GM18519 (cell line): ENCODE measurements at regions not wholly inside any gene's neighbourhood (a gene's known extent, or its start where the extent isn't known, plus 50 kb on each side); places are given as distances from the start of the nearest gene placed in this dataset.
A peak's percentile ranks its signal among the peaks of the same experiment; 100 is the strongest.

ENCODE experiments used
- ATAC-seq: cut with Tn5 transposase; IDR thresholded peaks from one replicate; pipeline ENCODE4 v1.9.1; 2021; ENCODE audit warnings: mild to moderate bottlenecking, moderate library complexity; ENCODE audit not compliant: unreplicated experiment, low FRiP score

DNA sequence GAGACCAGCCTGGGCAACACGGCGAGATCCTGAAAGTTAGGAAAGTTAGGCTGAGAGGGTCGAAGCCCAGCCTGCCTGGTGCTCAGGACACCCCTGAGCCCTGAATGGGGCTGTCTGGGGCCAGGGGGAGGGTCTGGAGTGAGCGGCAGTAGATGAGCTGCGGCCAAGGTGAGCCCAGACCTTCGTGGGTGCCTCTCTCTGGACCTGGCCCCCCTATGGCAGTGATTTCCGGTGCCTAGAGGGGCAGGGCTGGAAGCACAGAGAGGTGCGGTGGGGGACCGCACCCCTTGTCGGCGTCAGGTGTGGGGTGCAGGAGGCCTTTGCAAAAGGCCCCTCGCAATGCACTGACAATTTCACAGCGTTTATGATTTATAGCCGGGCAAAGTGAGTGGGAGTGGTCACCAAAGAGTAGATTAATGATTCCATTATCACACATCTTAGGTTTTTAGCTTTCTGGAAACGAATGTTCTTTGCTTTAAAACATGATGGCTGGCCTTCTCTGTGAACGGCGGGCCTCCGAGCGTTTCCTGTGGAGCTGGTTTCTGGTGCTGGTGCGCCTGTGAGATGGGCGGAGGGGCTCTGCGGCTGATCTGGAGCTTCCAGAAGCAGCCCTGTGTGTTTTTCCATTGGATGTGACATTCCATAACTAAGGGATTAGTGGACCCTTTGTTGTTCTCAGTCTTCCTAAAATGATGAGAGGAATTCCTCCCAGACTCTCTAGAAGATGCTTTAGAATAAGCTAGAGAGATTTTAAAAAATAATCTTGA lies 171.0 kb upstream of the ZNF32 start:
- no peak for ATAC-seq

DNA sequence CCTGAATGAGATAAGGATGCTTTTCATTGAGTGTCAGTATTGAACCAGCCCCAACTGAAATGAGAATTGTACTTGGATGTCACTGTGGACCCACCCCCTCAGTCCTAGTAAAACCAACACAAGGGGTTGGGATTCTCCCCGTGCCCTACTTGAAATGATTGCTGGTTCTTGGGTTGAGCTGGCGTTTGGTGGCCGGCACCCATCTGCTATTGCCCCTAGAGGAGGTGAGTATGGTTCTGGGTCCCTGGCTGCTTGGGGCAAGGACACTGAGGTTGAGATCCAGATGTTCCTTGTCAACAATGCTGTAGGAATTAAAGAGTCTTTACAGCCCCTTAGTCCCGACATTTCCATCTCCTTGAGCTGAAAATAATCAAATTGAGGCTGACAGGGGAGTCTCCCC lies 170.0 kb upstream of the ZNF32 start:
- ATAC-seq = no peak

DNA sequence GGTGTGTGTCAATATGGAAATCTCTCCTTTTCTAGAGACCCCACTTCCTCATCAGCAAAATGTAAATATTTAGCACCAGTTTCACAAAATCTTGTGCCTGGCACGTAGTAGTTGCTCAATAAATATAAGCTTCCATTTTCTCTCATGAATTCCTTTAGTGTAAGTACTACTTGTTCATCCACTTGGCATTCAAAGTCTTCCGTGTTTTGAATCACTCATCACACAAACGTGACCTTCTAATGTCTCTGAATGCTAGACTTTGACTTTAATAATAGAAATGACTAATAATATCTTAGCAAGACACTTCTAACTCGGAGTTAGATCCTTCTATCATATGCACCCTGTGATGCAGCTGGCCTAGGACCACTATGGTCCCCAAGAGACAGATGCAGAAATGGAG lies 168.7 kb upstream of the ZNF32 start:
- ATAC-seq = no peak

DNA sequence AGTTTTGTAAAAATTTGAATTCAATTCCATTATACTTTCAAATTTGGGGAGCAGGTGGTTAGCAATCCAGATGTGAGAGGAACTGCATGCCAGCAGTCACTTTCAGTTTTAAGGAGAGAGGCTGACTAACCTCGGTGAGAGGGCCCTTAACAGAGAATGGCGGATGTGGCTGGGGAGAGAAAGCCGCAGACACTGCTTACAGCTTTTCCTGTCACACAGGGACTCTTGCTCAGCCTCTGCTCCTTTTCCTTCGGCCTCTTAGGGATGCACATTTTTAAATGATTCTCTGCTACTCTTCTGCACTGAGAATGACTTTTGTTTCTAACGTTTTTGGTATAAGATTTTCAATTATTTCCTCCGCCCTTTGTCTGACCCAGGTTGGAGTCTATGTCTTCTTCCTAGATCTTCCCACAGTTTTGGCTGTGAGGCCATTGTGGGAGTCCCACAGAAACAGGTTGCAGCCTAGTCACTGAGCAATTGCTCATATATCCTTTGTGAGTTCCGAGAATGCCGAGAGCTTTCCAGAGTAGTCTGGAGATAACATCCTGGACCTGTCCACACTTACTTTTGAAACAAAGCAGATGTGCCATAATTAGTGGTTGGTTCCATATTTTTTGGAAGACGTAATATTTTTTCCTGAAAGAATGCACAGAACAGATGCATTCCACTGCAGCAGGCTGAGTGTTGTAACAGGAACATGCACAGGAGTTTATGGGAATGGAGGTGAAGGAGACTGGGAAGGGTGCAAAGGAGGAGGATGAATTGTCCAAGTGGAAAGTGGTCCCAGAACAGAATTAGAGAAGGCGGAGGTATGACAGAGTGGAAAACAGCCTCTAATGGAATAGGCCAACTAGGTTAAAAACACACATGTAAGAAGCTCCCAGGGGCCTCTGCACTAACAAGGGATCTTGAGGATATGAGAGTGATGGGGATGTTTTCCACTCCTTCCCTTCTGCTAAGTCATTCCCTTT lies 168.0 kb upstream of the ZNF32 start:
- ATAC-seq = peak; percentile 92

DNA sequence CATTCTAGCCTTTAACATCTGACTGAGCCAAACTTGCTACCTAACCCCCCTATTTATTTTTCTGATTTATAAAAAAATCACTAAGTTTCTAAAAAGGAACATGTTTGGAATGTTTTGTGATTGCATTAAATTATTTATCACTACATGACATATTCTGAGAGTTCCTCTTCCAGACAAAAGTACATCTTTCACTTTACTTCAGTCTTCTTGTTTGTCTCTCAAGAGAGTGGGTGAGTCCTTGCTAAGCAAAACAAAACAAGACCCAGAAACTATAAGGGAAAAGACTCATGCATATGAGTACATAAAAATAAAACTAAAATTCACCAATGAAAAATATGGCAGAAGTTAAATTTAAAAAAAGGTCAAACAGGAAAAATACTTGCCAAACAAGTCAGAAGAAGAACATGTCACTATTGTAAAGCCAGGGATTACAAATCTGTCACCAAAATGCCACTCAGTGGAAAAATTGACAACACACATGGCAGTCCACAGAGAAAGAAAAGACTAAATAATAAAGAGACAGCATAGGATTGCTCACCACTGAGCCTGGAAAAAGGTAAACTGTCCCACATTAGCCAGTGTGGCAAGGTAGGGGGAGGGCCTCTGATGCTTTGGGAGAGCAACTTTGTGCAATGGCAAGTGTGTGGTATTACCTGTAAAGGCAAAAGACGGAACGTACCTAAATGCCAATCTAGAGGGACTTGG lies 166.7 kb upstream of the ZNF32 start:
- ATAC-seq = no peak

DNA sequence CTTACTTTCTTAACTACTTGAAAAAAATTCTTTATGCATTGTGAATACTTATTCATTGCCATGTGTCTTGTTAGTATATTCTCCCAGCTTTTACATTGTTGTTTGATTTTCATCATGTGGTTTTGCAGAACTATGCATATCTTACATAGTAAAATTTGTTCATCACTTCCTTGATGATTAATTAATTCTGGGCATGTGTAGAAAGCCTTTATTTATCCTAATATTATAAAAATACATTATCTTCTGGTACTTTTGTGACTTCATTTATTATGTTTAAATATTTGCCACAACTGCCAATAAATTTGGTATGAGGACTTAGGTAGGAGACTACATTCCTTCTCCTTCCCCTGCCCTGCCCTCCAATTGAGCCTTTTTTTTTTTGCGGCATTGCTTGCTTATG lies 166.0 kb upstream of the ZNF32 start:
- no peak for ATAC-seq

DNA sequence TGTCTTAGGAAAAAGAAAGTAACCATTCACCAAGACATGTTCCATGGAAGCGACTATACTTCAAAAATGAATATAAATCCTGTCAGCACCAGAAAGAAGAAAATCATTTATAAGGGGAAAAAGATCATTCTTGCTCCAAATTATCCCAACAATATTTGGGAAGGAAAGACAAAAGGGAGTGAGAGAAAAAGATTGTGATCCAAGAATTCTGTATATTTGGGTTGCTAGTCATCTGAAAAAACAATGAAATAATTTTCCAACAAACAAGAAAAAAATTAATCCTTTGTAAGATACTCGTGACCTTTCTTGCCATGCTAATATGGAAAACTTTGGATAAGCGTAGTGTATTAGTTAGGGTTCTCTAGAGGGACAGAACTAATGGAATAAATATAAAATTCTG lies 163.2 kb upstream of the ZNF32 start:
- no peak for ATAC-seq

DNA sequence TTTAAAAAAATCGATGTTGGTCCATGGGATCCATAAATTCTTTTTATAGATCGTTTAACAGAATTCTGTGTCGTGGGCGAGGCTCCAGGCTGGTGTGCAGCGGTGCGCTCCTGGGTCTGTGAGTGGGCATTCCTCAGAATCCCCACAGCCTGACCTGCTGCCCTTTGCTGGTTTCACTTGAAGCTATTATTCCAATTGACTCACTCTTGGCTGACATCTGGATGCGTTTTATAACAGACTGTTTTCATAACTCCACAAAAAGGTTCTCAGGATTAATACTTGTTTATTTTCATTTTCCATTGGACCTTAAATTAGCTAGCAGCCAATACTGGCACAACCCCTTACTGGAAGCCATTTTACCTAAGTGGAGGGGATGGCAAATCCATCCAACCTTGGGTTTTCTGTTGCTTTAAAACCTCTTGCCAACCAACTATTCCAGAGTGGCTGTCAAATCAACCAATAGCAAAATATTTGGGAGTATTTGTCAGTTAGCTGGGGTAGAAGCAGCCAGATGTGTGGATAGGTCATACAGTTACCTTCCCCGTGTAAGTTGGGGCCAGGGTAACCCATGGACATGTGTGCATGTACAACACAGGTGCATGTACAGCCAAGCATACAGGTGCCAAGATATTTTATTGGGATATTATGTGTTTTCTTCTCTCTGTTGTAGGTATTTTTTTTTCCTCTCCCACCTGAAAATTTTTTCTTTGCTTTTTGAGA lies 160.7 kb upstream of the ZNF32 start:
- ATAC-seq = no peak

DNA sequence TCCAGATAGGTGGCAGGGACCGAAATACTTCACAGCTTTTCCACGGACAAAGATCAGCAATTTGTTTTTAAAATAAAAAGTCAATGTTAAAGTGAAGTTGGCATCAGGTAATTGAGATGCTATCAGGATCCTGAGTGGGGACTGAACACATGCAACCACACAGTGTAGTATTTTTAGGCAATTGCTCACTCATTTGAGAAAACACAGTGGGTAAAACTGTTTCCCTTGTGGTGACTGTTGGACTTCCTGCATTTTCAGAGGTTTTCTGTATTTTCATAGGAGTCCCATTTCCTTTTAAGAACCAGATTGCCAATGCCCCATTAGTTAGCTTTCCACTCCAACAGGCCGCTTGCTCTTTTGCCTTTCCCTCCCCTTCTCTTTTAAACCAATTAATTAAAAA lies 159.5 kb upstream of the ZNF32 start:
- ATAC-seq = peak; percentile 54

DNA sequence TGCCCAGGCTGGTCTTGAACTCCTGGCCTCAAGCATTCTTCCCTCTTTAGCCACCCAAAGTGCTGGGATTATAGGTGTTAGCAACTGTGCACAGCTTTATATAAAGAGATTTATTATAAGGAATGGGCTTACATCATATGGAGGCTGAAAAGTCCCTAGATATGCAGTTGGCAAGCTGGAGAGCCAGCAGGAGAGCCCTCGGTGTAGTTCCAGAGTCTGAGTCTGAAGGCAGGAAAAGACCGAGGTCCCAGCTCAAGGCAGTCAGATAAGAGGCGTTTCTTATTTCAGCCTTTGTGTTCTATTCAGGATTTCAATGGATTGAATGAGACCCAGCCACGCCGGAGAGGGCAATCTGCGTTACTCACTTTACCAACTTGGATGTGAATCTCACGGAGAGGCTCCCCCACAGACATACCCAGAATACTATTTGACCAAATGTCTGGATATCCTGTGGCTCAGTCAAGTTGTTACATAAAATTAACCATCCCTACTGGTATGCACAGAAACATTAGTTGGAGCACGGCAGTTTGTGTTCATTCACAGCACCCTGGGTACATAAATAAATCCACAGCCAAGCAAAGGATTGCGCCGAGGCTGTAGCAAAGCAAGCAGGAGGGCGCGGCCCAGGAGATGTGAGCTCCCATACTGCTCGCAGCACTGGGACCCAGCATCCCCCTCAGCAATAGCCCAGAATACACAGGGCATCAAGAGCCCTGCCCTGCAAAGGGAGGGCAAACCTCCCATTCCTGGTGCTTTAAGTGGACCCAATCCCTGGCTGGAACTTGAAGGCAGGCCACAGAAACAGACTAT lies 158.4 kb upstream of the ZNF32 start:
- no peak for ATAC-seq

DNA sequence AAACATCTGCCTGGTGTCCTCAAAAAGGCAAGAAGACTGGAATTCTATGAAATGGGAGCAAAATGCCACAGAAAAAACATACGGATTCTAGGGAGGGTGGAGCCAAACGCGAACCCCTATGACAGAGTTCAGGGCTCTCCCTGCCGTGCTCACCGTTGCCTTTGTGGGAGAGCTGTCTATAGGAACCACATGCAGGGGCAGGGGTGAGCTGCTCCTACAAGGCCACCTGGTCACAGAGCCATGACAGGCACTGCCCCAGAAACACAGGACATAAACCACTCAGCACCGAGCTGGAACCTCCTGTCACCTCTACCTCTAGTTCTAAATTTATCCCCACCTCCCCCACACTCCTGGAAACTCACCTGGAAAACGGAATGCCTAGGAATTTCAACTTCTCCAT lies 155.1 kb upstream of the ZNF32 start:
- ATAC-seq = no peak

DNA sequence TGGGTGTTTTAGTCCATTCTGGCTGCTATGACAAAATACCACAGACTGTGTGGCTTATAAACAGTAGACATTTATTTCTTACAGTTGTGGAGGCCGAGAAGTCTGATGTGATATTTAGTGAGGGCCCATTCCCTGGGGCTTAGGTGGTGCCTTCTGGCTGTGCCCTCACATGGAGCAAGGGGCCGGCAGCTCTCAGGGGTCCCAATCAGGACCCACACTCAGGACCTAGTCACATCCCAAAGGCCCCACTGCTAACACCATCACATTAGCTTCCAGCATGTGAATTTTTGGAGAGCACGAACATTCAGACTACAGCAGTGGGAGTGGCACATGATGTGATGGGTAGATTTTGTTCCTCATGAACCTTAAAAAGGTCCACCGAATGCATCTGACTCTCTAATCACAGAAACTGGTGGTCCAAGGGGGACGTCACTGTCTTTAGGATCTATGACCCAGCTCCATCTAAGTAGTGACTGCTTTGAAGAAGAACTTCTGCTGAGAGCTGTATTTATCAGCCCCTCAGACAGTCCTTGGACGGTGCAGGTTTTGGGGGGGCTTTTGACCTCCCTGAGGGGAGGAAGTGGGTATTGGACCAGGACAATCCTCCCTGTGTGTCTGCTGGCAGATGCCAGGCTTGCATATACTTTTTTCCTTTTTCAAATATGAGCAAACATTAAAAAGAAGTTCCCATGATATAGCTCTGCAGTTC lies 154.5 kb upstream of the ZNF32 start:
- ATAC-seq = no peak

DNA sequence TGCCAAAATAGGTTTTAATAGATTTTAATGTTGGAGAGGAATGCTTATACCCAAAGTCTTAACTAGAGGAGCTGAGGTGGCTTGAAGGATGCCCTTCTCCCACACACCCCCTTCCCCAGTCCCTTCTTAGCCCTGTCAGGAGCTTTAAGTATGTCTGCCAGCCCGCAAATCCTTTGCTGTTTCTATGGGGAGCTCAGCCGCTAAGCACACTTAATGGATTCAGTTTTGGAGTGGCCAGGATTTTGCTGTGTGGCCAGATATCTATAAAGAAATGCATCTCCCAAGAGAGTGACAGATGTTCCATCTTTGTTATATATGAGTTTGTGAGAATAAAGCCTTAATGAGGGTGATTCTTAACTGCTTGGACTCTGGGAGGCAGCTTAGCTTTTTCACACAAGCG lies 152.9 kb upstream of the ZNF32 start:
- no peak for ATAC-seq

DNA sequence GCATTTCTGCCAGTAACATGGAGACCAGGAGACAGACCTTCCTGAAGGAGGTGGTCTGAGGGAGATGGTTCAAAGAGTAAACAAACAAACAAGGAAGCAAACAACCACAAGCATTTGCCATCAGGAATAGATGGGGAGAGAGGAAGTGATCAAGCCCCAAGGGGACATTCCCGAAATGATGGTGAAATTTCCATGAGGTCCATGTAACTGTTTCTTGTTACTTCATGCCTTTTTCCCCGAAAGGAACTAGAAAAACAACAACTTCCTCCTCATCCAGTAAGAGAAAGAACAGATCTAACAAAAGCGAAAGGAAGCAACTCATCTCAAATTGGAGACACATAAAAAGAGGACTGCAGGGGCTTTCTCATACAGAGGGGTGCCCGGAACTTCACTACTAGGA lies 152.5 kb upstream of the ZNF32 start:
- ATAC-seq = no peak

DNA sequence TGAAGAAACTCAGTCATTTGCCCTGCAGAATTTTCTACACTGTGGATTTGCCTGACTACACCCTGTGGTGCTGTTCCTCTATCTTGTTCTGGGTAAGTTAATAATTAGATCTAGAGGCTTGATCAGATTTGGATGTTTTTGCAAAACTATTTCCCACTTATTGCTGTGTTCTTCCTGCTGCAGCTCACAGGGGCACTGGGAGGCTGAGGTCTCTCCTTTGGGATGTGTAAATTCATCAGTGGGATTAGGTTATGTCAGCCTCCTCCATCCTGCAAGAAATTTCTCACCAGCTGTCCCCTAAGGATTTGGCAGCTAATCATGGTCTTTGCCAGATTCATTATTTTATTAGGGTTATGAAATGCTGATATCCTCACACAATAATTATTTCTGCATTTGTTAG lies 148.1 kb upstream of the ZNF32 start:
- ATAC-seq = no peak

DNA sequence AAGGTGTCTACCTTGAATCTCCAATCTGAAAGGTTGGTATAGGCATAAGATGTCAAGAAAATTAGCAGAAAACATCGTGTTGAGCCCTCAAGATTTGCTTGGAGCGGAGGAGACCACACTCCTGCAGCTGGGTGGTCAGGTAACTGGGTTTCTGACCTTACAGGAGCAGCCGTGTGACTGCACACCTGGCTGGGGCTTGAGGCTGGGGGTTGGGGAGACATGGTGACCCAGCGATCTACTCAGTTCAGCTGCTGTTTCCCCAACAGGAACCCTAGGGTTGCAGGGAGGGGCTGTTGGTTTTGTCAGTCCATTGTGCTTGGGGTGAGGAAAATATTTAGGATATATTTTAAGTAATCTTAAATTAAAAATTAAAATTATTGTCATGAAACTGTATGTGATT lies 147.0 kb upstream of the ZNF32 start:
- ATAC-seq = no peak

DNA sequence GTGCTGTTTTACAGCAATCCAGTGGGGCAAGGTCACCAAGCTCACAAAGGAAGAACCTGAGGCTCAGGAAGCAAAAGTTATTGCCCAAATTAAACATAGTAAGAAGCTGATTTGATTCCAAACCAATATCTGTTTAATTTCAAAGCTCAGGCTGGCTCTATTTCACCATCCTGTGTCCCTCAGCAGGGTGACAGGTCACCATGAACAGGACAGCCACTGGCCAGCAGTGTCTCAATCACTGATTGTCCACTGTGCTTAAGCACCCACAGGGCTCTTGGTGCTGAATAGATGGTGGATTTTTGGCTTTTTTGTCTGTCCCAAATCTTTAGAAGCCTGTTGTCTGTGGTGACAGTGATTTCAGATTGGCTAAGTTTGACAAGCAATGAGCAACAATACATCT lies 146.4 kb upstream of the ZNF32 start:
- no peak for ATAC-seq

DNA sequence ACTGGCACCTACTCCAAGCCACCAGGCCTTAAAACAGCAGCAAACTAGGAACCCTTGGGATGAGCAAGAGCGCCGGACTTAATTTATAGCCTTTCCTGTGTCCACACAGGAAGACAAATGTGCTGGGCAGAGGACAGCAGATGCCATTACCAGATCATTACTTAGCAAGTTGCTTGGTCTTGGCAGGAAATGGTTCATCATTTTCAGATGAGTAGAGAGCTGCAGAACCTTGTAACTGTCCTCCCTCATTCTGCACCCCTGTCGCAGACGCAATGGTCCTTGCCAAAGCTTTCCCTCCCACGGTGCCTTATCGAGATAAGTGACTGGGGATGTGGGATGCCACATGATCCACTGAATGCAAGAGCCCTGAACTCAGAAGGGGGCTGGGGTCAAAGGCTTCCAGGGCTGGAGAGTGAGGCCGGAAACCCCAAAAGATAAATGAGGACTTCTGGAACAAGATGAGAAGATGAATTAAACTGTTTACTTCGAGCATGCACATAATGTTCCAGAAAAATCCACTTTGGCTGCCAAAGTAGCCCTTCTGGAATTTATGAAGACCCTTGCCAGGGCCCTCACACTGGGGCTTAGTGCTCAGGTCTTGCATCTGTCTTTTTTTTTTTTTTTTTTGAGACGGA lies 145.6 kb upstream of the ZNF32 start:
- no peak for ATAC-seq

DNA sequence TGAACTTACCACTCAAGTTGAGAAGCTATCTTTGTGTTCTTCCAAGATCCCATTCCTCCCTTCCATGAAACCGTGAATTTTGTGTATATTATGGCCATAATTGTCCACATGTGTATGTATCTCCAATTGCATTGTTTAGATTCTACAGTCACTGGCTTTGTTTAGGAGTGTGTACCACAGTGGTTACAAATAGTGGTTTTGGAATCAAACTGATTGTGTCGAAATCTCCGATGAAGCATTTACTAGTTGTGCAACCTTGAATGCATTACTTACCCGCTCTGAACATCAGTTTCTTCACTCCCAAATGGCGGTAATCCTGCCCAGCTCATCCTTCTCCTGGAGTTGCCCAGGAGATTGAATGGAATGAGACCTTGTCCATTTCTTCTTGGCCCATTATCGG lies 145.0 kb upstream of the ZNF32 start:
- no peak for ATAC-seq
